RWPE1 (cell line): ENCODE measurements at regions not wholly inside any gene's neighbourhood (a gene's known extent, or its start where the extent isn't known, plus 50 kb on each side); places are given as distances from the start of the nearest gene placed in this dataset.

ENCODE experiments used
- CTCF ChIA-PET: fragments of 350-600 bp; sonication (Branson Sonifier 250); formaldehyde crosslinking; extraction: SDS; loops from one replicate; lab custom pipeline; 2021; lab: Yijun Ruan, JAX
- POLR2A ChIA-PET: fragments of 400-600 bp; formaldehyde crosslinking; extraction: SDS; loops from one replicate; lab custom pipeline; 2020; ENCODE audit warnings: antibody characterized with exemption; ENCODE audit not compliant: low non-redundant PET; lab: Yijun Ruan, JAX
- DNase-seq: peaks from one replicate; pipeline ENCODE4 v3.0.0; 2012; ENCODE audit warnings: low spot score
- H3K27ac ChIP-seq: fragments of 450-650 bp; 2 replicates; pipeline ENCODE4 v1.5.1; 2017
- TF ChIP-seq, protein P1 (sequence below): fragments of 450-650 bp; conservative IDR thresholded peaks from 2 replicates; pipeline ENCODE4 v1.5.1; 2017; ENCODE audit warnings: low read depth, mild to moderate bottlenecking

DNA sequence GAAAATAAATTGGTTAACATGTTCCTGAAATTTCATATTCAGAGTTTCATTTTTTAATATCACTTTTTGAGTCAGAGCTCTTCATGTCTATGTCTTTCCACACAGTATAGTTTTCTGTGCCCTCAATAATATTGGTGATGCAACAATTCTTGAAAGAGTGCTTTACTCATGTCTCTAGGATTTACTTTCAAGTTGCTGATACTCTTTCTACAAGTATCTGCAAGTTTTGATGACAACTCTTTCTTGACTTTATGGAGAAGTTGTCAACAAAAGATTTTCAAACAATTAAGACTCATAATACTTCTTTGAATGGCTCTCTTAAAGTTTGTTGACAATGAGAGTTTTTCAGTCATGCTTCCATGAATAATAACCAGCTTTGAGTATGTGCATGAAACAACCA is 561.7 kb downstream of the DIAPH3 start:
- H3K27ac ChIP-seq: no peak overlapping the region

DNA sequence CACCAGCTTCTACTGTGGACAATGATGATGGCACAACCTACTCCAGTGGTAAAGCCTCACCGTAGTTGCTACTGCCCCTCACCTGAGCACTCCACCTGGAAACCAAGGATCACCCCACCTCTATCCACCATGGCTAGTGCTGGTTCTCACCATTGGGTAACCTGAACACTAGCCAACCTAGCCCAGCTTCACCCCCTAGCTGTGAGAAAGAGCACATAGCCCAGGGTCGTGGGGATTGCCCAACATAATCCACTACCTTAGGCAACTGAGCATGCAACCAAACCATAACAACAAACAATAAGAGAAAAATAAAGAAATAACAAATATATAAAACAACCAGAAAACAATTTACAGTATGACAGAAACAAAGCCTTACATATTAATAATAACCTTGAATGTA is 560.1 kb downstream of the DIAPH3 start:
- H3K27ac ChIP-seq: no peak overlapping the region
- ChIA-PET CTCF (no interaction called here), POLR2A (no interaction called here)
- no peak for DNase-seq
- TF ChIP-seq, protein P1, sequence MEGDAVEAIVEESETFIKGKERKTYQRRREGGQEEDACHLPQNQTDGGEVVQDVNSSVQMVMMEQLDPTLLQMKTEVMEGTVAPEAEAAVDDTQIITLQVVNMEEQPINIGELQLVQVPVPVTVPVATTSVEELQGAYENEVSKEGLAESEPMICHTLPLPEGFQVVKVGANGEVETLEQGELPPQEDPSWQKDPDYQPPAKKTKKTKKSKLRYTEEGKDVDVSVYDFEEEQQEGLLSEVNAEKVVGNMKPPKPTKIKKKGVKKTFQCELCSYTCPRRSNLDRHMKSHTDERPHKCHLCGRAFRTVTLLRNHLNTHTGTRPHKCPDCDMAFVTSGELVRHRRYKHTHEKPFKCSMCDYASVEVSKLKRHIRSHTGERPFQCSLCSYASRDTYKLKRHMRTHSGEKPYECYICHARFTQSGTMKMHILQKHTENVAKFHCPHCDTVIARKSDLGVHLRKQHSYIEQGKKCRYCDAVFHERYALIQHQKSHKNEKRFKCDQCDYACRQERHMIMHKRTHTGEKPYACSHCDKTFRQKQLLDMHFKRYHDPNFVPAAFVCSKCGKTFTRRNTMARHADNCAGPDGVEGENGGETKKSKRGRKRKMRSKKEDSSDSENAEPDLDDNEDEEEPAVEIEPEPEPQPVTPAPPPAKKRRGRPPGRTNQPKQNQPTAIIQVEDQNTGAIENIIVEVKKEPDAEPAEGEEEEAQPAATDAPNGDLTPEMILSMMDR: no peak

More for the DNA sequence above, 561.7 kb downstream of the DIAPH3 start:
- TF ChIP-seq, protein P1: no peak
- CTCF ChIA-PET: no interaction called here
- no peak for DNase-seq
- POLR2A ChIA-PET: no interaction called here

DNA sequence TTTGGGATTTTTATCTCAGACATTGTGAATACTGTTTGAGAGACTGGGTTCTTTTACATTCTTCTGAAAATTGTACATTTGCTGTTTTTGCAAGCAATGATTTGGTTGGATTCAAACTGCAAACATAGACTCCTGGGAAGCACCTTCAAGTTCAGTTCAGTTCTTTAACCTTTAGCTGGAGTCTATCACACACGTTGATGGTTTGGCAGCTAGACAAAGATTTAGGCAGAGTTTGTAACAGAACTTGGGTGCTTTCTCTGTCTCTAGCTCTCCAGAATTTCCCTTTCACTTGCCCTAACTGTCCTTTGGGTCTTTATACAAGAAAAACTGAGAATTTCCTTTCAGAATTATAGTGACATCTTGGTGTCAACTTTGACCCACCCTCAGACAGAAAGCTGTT is 556.6 kb downstream of the DIAPH3 start:
- DNase-seq: no peak
- ChIA-PET POLR2A (no interaction called here), CTCF (no interaction called here)
- TF ChIP-seq, protein P1: no peak
- no peak overlapping the region for H3K27ac ChIP-seq

DNA sequence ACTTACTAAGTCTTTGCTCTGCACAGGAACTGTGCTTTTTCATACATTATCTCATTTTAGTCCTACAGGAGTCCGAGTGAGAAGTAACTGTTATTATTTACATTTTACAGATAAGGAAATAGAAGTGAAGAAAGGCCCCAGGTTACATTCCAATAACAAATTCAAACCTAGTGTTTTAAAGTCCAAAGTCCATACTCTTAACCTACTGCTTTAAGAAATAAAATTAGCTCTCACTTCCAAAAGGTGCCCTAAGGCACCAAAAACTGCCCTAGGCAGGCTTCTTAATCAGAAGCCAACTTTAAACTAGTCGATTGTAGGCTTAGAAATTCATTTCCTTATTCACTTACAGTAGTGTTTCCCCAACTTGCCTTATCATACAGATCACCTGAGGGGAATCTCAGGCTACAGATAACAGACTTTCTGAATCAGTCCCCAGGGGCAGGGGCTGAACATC is 555.9 kb downstream of the DIAPH3 start:
- DNase-seq: no peak
- H3K27ac ChIP-seq: no peak overlapping the region
- TF ChIP-seq, protein P1: no peak
- POLR2A ChIA-PET: no interaction called here
- CTCF ChIA-PET: no interaction called here

DNA sequence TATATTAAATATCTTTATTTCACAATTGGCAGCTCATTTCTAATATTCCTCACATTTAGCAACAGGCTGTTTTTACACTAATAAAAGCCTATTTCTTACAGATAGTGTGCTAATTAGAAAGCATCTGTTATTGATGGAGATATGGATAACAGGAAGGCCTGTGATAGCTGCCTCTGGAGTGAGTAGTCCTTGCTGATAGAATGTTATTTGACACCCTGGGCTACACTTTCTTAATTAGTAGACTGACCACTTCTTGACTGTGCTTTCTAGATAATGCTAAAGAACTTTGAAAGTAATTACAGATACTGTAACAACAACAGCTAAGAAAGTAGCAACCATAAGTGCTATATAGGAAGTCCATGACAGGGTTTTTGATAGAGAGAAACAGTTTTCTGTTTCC is 554.3 kb downstream of the DIAPH3 start:
- H3K27ac ChIP-seq: no peak overlapping the region
- ChIA-PET POLR2A (no interaction called here), CTCF (no interaction called here)
- DNase-seq: no peak
- TF ChIP-seq, protein P1: no peak
